Lung microvascular endothelial cell (primary cell): ENCODE measurements at regions not wholly inside any gene's neighbourhood (a gene's known extent, or its start where the extent isn't known, plus 50 kb on each side); places are given as distances from the start of the nearest gene placed in this dataset.
A peak's percentile ranks its signal among the peaks of the same experiment; 100 is the strongest.
"Not testable (repeated sequence)": the region's sequence is repeated elsewhere in the genome, so short reads cannot be mapped to it uniquely, and the experiment has no call there.

Experiments
- DNase-seq, 2 donors: peaks; one replicate each; pipeline versions ENCODE4 v3.0.0 to v3.0.0-alpha.2; 2010; ENCODE audit warnings: low read depth in 2 of 2

DNA sequence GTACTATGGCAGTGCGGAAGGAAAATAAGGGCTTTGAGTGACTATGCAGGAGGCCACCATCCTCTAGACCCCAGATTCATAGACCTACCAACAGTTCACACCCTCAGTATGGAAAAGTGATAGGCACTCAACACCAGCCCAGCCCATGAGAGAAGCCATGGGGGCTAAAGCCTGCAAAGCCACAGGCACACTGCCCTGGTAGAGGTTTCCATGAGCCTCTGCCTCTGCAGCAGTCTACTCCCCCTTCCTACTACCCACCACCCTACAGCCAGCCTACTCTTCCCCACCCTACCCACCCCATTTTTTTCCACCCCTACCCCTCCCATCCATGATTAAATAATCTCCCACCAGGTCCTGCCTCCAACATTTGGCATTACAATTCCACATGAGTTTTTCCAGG is 241.9 kb downstream of the CWH43 start:
- DNase-seq, result not testable (repeated sequence)

DNA sequence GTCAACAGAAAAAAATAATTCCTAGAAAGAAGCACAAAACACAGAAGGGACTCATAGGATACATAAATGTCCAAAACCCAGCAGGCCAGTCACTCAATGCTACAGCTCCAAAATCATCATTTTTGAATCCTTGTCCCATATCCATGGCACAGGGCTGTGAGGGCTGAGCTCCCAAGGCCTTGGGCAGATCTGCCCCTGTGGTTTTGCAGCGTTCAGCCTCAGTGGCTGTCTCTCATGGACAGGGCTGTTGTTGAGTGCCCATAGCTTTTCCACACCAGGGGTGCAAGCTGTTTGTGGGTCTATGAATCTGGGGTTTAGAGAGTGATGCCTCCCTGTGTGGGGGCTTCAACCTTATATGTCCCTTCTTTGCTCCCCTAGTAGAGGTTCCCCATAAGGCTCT is 243.2 kb downstream of the CWH43 start:
- DNase-seq, result not testable (repeated sequence)

DNA sequence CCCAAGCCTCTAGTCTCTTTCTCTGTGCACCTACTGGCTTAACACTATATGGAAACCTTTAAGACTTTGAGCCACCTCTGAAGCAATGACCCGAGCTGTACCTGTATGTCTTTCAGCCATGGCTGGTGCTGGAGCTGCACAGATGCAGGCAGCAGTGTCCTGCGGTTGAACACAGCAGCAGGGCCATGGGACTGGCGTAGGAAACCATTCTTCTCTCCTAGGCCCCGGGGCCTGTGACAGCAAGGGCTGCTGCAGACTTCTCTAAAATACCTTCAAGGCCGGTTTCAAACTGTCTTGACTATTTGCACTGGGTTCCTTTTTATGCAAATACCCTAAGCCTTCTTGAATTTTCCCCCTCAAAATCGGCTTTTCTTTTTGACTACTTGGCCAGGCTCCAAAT is 243.6 kb downstream of the CWH43 start:
- DNase-seq, result not testable (repeated sequence)

DNA sequence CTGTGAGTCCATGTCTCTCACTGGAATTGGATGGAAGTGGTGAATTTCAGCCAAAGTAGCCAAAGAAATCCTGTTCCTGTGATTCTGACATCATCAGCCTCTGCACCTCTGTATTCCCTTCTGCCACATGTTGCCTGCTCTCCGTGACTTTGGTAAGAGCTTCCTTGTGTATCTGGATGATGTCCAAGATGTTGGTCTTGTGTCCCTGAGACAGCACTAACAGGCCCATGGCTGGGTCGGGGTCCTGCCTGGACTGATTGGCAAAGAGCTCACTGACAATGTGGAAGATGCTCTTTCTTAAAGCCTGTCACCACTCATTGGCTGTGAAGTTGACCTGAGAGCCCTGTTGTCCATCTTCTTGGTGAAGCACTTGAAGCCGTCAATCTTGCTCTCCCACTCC is 247.3 kb downstream of the CWH43 start:
- DNase-seq, result not testable (repeated sequence)

DNA sequence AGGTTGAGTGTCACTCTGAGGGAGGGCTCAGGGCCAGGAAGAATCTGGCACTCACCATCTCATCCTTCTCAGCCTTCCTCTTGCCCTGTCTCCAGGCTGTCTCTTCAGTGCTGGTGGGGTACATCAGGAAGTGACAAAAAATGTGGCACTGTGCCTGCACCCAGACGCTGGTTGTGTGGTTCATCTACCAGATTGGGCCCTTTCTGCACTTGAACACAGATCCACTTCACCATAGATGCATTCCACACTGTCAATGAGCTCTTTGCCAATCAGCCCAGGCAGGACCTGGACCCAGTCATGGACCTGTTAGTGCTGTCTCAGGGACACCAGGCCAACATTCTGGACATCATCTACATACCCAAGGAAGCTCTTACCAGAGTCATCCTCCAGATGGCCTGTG is 247.7 kb downstream of the CWH43 start:
- DNase-seq, result not testable (repeated sequence)

DNA sequence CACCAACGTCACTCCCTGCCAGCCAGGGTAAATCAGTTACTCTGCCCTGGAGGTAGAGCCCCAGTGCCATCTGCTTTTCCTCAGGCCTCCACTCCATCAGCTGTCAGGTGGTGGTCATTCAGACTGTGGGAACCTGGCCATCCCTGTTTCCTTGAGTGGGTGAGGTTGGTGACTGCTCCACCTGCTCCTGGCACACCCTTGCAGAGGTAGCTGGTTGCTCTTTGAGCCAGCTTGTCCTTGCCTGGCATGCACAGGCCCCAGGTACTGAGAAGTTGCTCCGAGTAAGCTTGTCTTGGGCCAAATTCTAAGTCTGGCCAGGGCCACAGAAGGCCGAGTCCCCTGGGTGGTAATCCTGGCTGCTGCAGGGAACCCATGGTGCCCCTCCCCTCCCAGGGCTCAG is 248.3 kb downstream of the CWH43 start:
- DNase-seq, result not testable (repeated sequence)

DNA sequence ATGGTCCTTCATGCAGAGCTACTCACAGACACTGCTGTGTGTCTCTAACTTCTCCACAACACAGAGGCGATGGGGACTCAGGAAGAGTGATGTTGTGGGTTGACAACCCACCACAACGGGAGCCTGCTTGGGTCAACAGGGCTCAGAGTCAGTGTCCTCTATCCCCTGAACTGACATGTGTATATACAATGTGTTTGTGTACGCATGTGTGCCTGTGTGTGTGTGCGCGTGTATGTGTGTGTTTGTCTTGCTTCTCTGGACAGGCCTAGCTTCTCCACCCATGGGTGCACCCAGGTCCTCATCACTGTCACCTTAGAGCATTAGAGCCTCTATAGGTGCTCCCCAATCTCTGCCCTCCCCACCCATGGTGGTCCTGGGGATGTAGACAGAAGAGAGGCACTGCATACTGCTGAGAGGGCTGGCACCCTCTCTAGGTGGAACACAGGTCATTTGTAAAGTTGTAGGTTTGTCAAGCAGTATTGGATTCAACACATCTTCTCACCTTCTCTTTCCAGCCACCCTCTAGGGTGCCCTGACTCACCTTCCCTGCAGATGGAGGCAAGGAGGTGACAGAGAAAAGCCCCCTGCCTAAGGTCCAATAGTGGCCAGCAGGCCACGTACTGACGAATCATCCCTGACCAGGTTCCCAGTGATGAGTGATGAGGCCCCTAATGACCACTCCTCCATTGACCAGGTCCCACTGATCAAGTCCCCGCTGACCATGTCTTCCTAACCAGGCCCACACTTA is 249.5 kb downstream of the CWH43 start:
- DNase-seq, result not testable (repeated sequence)

DNA sequence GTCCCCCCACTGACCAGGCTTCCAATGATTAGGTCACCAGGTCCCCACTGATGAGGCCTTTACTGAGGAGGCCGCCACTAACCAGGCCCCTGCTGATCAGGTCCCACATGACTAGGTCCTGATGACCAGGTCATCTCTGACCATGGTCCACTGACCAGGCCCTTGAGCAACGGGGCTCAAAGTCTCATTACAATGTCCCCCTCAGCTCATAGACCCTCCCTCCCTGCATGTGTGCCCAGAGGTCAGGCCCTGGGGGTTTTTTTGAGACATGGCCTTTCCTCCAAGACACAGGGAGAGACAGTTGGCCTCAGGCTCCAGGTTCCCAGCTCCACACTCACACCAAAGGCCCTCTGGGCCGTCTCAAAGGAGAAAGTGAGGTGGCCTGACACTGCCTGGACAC is 250.4 kb downstream of the CWH43 start:
- not testable (repeated sequence) for DNase-seq

DNA sequence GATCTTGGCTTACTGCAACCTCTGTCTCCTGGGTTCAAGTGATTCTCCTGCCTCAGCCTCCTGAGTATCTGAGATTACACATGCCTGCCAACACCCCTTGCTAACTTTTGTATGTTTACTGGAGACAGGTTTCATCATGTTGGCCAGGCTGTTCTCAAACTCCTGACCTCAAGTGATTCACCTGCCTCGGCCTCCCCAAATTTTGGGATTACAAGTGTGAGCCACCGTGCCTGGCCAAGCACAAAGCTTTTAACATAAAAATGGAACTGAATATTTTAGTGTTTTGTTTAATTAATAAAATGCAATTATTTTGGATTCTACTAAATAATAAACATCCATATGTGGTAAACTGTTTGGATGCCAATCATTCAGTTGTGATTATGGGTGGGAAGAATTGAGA is 255.2 kb downstream of the CWH43 start:
- DNase-seq, result not testable (repeated sequence)

DNA sequence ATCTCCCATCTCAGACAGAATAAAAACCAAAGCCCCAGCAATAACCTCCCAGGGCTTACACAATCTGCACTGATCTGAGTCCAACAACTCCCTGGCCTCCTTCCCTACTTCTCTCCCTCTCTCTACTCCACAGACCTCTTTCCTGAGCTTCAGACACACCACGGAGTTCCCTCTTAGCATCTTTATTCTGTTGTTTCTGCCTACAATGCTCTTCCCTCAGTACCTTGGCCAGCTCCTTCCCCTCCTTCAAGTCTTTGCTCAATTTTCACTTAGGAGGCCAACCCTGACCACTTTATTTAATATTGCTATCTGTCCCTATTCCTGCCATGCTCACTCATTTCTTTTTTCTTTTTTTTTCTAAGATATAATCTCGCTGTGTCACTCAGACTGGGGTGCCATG is 276.7 kb downstream of the CWH43 start:
- DNase-seq, result not testable (repeated sequence)

DNA sequence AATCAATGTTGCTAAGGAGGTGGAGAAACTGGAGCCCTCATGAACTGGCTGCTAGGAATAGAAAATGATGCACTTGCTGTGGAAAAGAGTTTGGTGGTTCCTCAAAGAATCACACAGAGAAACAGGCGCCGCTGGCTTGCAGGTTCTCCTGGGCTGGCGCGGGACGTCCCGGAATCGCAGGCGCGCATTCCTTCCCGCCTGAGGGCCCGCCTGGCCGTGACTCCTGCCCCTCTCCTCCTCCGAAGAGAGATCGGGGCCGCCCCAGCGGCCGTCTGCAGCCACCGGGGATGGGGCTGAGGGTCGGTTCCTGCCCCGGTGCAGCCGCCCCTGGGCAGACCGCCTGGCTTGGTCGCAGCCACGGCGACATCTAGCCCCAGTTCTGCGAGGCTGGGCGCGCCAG is 284.4 kb downstream of the CWH43 start:
- not testable (repeated sequence) for DNase-seq

DNA sequence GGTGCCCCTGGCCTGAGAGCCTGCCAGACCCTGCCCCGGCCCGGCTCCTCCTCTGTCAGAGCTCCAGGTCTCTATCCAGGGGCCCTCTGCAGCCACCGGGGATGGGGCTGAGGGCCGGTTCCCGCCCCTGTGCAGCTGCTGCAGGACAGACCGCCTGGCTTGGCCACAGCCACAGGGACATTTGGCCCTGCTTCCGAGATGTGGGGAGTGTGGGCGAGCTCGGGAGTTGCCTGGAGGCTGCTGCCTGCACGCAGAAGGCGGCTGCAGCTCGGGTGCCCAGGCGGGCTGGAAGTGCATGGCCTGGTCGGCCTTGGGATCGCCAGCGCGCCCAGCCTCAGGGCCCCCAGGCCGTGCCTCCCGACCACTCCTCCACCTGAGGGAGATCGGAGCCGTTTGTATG is 284.8 kb downstream of the CWH43 start:
- not testable (repeated sequence) for DNase-seq

DNA sequence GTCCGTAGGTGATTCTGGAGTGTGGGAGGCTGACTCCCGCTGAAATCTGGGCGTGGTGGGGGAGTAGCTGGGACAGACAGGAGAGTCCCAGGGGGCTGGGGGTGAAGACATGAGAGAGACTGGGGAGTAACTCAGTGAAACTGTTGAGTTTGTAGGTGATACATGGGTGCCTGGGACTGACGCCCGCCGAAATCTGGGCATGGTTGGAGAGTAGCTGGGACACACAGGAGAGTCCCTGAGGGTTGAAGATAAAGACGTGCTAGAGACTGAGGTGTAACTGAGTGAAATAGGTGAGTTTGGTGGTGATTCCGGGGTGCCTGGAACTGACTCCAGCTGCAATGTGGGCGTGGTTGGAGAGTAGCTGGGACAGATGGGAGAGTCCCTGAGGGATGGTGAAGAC is 299.8 kb downstream of the CWH43 start:
- DNase-seq, result not testable (repeated sequence)

DNA sequence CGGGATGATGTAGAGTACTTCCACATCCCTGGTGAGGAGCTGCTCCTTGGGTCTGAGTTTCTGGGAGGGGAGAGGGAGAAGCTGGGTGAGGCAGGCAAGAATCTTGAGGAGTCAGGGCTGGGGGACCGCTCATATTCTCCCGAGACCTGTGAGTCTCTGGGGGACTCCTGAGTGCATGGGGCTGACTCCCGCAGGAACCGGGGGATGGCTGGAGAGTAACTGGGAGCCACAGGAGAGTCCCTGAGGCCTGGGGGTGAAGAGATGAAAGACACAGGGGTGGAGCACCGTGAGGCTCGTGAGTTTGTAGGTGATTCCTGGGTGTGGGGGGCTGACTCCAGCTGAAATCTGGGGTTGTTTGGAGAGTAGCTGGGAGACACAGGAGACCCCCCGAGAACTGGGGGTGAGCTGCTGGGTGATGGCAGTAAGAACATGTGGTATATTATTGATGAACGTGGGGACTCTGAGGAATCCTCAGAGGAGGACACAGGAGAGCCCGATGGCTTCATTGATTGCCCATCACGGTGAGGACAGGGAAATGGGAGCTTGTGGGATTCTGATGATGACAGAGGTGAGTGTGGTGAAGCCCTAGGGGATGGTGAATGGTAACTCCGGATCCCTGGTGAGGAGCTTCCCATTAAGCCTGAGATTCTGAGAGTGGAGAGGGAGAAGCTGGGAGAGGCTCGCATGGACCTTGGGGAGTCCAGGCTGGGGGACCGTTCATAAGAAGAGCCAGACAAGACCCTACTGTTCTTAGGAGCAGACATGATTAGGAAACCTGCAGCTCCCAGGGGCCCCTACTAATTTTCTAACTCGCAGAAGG is 301.1 kb downstream of the CWH43 start:
- peak in 1 of 2 donors; percentile 18 for DNase-seq

DNA sequence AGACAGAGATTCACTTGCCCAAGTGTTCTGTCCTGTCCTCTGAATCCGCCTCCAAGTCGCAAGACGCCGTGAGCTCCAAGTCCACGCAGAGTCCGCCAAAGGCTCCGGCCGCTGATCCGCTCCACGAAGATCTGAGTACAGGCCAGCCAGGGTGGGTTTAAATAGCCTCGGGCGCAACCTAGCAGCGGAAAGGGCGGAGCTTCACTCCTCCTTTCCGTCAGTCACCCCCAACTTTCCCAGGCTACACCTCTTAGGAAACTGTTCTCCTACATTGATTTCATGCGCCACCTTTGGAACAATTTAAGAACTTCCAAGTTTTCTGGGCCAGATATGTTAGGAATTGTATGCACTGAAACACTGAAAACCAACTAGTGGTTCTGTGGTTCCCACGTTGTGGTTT is 301.8 kb downstream of the CWH43 start:
- DNase-seq, result peak in 1 of 2 donors; percentile 28

DNA sequence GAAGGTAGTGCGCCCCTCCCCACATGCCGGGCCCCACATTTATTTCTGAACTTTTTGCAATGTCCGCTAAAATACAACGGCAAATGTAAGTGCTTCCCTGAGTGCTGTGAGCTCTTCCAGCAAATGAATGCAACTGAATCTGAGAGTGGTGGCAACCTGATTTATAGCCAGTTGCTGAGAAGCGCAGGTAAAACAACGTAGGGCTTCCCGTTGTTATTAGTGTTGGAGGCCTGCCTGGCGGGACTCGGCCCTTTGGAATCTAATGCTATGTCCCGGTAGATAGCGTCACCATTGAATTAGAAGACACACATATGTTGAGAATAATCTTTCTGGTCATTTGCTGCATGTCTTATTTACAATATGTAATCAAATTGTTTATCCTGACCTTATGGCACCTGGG is 302.7 kb downstream of the CWH43 start:
- DNase-seq, result peak in 1 of 2 donors; percentile 10

DNA sequence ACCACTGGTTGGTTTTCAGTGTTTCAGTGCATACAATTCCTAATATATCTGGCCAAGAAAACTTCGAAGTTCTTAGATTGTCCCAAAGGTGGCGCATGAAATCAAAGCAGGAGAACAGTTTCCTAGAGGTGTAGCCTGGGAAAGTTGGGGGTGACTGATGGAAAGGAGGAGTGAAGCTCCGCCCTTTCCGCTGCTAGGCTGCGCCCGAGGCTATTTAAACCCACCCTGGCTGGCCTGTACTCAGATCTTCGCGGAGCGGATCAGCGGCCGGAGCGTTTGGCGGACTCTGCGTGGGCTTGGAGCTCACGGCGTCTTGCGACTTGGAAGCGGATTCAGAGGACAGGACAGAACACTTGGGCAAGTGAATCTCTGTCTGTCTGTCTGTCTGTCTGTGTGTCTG is 328.7 kb downstream of the CWH43 start:
- DNase-seq, result not testable (repeated sequence)

DNA sequence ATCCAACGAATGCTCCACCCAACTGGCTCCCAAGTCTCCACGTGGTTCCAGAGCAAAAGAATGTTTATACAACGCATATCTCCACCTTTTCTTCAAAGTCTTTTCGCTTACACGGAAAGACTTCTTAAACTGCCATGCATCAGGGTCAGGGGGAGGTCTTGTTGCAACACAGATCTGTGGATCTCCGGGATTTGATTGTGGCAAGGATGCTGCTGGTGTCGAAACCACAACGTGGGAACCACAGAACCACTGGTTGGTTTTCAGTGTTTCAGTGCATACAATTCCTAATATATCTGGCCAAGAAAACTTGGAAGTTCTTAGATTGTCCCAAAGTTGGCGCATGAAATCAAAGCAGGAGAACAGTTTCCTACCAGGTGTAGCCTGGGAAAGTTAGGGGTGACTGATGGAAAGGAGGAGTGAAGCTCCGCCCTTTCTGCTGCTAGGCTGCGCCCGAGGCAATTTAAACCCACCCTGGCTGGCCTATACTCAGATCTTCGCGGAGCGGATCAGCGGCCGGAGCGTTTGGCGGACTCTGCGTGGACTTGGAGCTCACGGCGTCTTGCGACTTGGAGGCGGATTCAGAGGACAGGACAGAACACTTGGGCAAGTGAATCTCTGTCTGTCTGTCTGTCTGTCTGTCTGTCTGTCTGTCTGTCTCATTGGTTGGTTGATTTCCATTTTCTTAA is 334.8 kb downstream of the CWH43 start:
- not testable (repeated sequence) for DNase-seq

DNA sequence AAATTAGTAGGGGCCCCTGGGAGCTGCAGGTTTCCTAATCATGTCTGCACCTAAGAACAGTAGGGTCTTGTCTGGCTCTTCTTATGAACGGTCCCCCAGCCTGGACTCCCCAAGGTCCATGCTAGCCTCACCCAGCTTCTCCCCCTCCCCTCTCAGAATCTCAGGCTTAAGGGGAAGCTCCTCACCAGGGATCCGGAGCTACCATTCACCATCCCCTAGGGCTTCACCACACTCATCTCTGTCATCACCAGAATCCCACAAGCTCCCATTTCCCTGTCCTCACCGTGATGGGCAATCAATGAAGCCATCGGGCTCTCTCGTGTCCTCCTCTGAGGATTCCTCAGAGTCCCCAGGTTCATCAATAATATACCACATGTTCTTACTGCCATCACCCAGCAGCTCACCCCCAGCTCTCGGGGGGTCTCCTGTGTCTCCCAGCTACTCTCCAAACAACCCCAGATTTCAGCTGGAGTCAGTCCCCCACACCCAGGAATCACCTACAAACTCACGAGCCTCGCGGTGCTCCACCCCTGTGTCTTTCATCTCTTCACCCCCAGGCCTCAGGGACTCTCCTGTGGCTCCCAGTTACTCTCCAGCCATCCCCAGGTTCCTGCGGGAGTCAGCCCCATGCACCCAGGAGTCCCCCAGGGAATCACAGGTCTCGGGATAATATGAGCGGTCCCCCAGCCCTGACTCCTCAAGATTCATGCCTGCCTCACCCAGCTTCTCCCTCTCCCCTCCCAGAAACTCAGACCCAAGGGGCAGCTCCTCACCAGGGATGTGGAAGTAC is 335.6 kb downstream of the CWH43 start:
- not testable (repeated sequence) for DNase-seq

DNA sequence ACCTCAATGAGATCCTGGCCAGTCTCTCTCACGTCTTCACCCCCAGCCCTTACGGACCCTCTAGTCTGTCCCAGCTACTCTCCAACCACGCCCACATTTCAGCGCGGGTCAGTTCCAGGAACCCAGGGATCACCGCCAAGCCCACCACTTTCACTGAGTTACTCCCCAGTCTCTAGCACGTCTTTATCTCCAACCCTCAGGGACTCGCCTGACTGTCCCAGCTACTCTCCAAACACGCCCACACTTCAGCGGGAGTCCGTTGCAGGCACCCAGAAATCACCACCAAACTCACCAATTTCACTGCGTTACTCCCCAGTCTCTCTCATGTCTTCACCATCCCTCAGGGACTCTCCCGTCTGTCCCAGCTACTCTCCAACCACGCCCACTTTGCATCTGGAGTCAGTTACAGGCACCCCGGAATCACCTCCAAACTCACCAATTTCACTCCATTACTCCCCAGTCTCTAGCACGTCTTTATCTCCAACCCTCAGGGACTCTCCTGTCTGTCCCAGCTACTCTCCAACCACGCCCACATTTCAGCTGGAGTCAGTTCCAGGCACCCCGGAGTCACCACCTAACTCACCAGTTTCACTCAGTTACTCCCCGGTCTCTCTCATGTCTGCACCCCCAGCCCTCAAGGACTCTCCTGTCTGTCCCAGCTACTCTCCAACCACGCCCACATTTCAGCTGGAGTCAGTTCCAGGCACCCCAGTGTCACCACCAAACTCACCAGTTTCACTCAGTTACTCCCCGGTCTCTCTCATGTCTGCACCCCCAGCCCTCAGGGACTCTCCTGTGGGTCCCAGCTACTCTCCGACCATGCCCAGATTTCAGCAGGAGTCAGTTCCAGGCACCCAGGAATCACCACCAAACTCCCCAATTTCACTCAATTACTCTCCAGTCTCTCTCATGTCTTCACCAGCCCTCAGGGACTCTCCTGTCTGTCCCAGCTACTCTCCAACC is 336.8 kb downstream of the CWH43 start:
- not testable (repeated sequence) for DNase-seq
